ENCODE measurements at regions not wholly inside any gene's neighbourhood (a gene's known extent, or its start where the extent isn't known, plus 50 kb on each side); places are given as distances from the start of the nearest gene placed in this dataset.

DNA sequence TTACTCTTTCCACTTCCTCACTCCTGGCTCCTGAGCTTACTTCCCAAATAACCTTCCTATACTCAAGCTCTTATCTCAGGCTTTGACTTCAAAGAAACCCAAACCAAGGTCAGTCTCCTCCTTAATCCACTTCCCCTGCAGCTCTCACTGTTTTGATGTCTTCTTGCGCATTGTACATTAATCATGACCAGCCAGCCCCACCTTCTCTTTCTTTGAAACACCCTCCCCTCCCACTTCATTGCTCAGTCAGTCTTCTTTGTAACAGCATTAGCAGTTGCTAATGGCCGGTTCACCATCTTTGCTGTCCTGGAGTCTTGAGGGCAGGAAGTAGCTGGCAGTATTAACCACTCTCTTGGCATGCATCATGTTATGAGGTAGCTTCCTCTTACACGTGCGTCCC, 57.9 kb upstream of the CHCHD3 start:
- no peak overlapping the region for H2AFZ ChIP-seq (ENCODE audit: low read length)
- H2BK12ac ChIP-seq (ENCODE audit: insufficient read length, low read depth, low read length): no peak overlapping the region
- H3K14ac ChIP-seq (ENCODE audit: insufficient read depth, low read length): no peak overlapping the region
- WGBS (ENCODE audit: extremely low coverage, insufficient read length, low lambda C conversion rate): no CpG with 5 or more reads among the region's 4 CpGs
- H3K23me2 ChIP-seq (ENCODE audit: insufficient read length, low read depth, low read length, poor library complexity, severe bottlenecking): no peaks in the 10 kb centered on the region
- no peak for DNase-seq
- H3K4me1 ChIP-seq (ENCODE audit: insufficient read depth, low read length): no peaks in the 10 kb centered on the region
- no peak overlapping the region for H2BK5ac ChIP-seq (ENCODE audit: insufficient read length, low read length)
- no peak overlapping the region for H3K4me2 ChIP-seq (ENCODE audit: insufficient read depth, insufficient read length, low read length)
- no peak overlapping the region for H3K4ac ChIP-seq (ENCODE audit: low read depth, low read length)
- no peaks in the 10 kb centered on the region for H3K79me2 ChIP-seq (ENCODE audit: insufficient read depth, low read length)
- no peak overlapping the region for H2AK5ac ChIP-seq (ENCODE audit: insufficient read length, low read length)
- Mint-ChIP-seq H3K9me3 (no peaks in the 10 kb centered on the region; a peak in 1 of 5 replicates), H3K27me3 (ENCODE audit: low read depth) (no peaks in the 10 kb centered on the region; the same call in 1 of the 2 replicates), H3K27ac (no peak overlapping the region), H3K4me1 (peaks cover 4 to 9% of the 10 kb centered on the region in 2 experiments), H3K4me3 (no peak overlapping the region), H3K36me3 (ENCODE audit: insufficient read depth in 1 of 3, low read depth in 3 of 3) (no peaks in the 10 kb centered on the region)
- no peaks in the 10 kb centered on the region for H3K79me1 ChIP-seq (ENCODE audit: insufficient read depth, low read depth, low read length, poor library complexity, severe bottlenecking)
- H2BK120ac ChIP-seq (ENCODE audit: low read depth, low read length, poor library complexity, severe bottlenecking): no peak overlapping the region
- H3K9ac ChIP-seq (ENCODE audit: extremely low read depth, insufficient read length, low read length): no peak overlapping the region
- no peak overlapping the region for H3K27ac ChIP-seq (ENCODE audit: insufficient read length, low read depth, low read length)
- H3T11ph ChIP-seq (ENCODE audit: low read length): no peak overlapping the region
- H4K8ac ChIP-seq (replicated peaks; ENCODE audit: insufficient read length, low read depth, low read length): no peak overlapping the region
- TF ChIP-seq, protein P1, sequence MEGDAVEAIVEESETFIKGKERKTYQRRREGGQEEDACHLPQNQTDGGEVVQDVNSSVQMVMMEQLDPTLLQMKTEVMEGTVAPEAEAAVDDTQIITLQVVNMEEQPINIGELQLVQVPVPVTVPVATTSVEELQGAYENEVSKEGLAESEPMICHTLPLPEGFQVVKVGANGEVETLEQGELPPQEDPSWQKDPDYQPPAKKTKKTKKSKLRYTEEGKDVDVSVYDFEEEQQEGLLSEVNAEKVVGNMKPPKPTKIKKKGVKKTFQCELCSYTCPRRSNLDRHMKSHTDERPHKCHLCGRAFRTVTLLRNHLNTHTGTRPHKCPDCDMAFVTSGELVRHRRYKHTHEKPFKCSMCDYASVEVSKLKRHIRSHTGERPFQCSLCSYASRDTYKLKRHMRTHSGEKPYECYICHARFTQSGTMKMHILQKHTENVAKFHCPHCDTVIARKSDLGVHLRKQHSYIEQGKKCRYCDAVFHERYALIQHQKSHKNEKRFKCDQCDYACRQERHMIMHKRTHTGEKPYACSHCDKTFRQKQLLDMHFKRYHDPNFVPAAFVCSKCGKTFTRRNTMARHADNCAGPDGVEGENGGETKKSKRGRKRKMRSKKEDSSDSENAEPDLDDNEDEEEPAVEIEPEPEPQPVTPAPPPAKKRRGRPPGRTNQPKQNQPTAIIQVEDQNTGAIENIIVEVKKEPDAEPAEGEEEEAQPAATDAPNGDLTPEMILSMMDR (conservative IDR thresholded peaks at IDR 0.05): 0 out of 3 replicates have a peak, but pooled peaks have one; percentile 4
- H4K5ac ChIP-seq (ENCODE audit: insufficient read length, low read depth, low read length): no peak overlapping the region
- no peaks in the 10 kb centered on the region for H4K20me1 ChIP-seq (ENCODE audit: control insufficient read depth, insufficient read depth, insufficient read length)
- no peaks in the 10 kb centered on the region for H3K9me3 ChIP-seq (ENCODE audit: control insufficient read depth, low read depth, low read length)
- no peak overlapping the region for H2BK15ac ChIP-seq (ENCODE audit: low read depth, low read length)
- H4K91ac ChIP-seq (ENCODE audit: insufficient read length, low read depth, low read length): no peak overlapping the region
- no peak overlapping the region for H3K18ac ChIP-seq (ENCODE audit: insufficient read length, low read depth, low read length)
- H3K56ac ChIP-seq (ENCODE audit: insufficient read length, low read depth, low read length): no peak overlapping the region
- H3K23ac ChIP-seq (ENCODE audit: insufficient read length, low read depth, low read length): no peak overlapping the region
- no peaks in the 10 kb centered on the region for H3K27me3 ChIP-seq (ENCODE audit: insufficient read depth, low read length)
- H2BK20ac ChIP-seq (ENCODE audit: low read depth, low read length, poor library complexity, severe bottlenecking): no peak overlapping the region
